HG03135 (cell line): ENCODE measurements at regions not wholly inside any gene's neighbourhood (a gene's known extent, or its start where the extent isn't known, plus 50 kb on each side); places are given as distances from the start of the nearest gene placed in this dataset.

ENCODE experiments used
- ATAC-seq: cut with Tn5 transposase; IDR thresholded peaks from one replicate; pipeline ENCODE4 v1.9.1; 2021; ENCODE audit warnings: mild to moderate bottlenecking, moderate library complexity; ENCODE audit not compliant: unreplicated experiment

- ATAC-seq = no peak
Observed at GRCh38 chr2:6557737-6558136, 308.0 kb downstream of the CMPK2 start.

DNA sequence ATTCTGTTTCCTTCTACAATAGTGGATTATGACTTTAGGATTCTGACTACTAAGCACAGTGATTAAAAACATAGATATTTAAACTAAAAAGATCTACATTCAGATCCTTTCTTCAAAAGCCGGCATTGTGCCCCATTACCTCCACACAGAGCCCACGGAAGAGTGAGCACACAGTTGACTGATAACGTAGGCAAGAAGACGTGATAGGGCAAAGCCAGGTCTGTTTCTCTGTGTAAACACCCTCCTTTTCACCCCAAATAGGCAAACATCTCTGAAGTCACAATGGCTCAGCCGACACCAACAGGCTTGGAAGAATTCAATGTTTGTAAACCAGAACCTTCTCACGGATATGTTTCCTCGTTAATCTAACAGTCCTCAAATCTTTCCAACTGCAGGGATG is 302.9 kb downstream of the CMPK2 start:
- no peak for ATAC-seq

DNA sequence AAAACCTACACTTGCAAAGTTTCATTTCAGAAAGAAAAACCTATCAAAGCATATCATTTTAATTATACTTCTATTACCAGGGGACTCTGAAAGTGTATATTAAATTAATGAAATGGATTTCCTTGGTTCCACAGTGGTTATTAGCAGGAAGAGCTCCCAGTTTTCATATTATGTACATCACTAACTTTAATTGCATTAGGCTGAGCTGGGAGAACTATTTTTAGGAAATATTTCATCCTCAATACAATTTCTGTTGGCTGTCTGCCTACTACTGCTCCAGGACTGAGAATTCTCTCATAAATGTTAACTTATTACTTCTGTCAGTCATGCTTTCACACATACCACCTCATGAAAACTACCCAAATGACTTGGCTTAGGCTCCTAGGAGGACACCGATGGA is 301.4 kb downstream of the CMPK2 start:
- ATAC-seq = no peak

GRCh38 chr2:6574121-6574520 is 291.6 kb downstream of the CMPK2 start:
- no peak for ATAC-seq

DNA sequence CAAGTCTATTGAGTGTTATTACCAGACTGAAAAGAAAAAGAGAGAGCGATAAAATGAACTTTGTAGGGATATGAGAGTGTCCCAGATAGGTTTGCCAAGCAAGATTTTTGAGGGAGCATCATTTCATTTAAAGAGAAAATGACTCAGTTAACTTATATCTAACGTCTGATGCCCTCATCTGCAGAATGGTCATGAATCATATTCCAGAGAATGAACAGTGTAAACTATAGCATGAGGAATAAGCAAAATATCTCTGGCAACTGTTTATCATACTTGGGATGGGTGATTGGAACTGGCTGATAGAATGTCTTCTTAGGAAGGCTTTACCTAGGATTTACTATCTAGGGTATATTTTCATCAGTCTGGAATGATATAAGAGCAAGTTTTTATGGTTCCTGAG is 289.4 kb downstream of the CMPK2 start:
- ATAC-seq = no peak

DNA sequence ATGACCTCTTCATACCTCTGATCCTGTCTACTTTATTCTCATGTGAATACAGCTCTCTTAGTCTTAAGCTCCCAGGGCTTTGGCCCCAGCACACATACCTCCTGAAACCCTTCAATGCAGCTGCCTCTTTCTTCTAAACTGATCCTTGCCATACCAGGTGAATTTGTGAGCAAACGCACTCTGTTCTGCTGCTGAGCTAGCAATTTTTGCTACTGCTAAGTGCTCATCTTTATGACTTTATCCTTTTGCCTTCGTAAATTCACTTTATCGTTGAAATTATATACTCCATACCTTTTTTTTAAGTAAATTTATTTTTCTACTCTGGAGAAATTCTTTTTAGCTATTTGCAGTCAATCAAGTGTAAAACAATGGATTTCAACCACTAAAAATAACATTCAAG is 287.7 kb downstream of the CMPK2 start:
- ATAC-seq = no peak

GRCh38 chr2:6578416-6578815 is 287.3 kb downstream of the CMPK2 start:
- ATAC-seq = no peak

DNA sequence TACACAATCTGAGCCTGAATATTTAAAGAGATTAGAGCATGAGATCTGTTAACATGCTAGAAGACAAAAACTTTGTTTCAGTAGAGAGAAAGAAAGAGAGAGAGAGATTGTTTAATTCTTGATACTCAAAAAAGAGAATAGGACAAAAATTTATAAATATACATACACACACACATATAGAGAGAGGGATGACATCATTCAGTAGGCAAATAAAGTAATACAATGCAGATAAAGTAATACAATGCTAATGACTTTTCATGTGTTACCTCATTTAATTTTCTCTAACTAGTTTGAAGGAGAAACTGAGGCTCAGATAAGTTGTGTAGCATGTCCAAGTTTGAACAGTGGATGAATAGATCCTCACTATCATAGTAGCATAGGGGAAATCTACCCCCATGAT is 286.4 kb downstream of the CMPK2 start:
- no peak for ATAC-seq

DNA sequence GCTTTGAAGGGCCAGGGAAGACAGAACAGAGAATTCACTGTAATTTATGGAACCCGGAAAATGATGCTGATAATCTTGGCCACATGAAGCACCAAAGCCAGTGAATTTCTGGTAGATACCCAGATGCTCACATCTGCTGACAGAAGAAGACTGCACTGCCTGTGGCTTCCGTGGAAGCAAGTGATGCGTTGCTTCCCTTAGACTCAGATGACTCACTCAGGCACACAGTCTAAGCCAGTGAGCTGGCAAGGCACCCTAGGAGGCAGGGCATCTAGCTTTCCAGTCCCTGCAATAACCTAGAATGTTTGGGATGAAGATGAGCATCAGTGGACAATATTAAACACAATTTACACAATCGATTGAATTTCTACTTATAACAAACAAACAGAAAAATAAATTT is 284.7 kb downstream of the CMPK2 start:
- ATAC-seq = no peak

DNA sequence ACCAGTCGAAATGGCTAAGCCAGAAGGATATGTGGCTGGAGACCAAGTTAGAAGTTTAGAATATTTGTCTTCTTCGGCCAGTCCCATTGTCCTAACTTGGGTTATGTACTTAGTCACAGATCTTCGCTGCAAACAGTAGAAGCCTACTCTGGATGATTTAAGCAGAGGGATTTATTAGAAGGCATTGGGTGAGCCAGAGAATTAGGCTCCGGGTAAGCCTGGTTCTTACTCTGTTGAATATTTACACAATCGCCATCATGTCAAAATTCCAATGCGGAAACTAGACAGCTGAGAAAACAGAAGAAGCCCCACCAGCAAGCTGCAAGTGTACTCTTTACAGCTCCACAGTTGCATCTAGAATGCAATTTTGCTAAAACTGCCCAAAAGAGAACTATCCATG is 276.6 kb downstream of the CMPK2 start:
- ATAC-seq = no peak

GRCh38 chr2:6590442-6590841 is 275.3 kb downstream of the CMPK2 start:
- no peak for ATAC-seq

DNA sequence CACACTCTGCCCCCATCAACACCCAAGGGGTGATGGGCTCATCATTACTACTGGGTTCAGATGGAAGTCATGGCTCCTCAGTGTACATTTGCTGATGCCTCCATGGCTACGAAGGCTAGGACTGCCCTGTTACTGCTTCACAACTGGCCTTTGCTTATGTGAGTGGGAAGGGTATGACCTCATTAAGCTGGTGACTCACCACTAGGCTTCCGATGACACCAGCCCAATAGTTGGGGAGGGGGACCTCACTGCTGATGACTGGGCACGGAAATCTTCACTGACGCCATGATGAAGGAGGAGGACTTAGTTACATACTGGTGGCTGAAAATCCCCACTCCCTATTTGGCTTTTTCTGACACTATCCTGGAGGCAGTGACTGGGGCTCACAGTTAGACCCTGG is 263.2 kb downstream of the CMPK2 start:
- ATAC-seq = no peak

- no peak for ATAC-seq
Observed at GRCh38 chr2:6605836-6606505, 259.7 kb downstream of the CMPK2 start.

GRCh38 chr2:6617794-6618193 is 247.9 kb downstream of the CMPK2 start:
- ATAC-seq = no peak

DNA sequence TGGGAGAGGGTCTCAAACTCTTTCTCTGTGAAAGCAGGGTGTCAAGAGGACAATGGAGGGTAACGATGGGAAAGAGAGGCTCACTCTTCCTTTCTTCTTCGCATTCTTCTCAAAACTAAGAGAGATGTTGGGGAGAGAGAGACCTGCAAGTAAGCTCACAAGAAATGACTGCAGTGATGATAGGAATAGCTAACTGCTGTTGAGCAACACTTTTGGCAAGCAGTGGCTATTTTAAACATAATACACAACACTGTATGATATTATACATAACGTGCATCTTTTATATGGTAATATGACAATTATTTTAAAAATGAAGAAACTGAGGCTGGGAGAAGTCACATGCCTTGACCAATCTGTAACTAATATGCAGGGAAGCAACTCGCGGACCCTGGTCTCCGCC is 247.5 kb downstream of the CMPK2 start:
- ATAC-seq = no peak

DNA sequence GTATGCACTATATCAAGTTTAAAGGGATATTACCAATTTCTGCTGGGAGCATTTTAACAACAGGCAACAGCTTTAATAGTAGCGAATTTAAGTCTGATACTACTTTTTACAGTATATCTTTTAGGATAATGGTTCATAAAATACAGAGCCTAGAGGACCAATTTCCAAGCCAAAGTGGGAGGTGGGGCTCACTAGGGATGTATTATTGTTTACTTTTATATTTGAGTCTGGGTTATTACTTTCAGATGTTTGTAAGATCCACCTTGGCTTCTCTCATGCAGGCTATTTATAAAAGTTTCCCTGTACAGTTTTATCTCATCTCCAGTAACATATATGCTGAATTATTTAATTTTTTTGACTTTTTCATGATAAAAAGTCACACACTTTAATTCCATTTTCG is 242.0 kb downstream of the CMPK2 start:
- ATAC-seq = no peak

DNA sequence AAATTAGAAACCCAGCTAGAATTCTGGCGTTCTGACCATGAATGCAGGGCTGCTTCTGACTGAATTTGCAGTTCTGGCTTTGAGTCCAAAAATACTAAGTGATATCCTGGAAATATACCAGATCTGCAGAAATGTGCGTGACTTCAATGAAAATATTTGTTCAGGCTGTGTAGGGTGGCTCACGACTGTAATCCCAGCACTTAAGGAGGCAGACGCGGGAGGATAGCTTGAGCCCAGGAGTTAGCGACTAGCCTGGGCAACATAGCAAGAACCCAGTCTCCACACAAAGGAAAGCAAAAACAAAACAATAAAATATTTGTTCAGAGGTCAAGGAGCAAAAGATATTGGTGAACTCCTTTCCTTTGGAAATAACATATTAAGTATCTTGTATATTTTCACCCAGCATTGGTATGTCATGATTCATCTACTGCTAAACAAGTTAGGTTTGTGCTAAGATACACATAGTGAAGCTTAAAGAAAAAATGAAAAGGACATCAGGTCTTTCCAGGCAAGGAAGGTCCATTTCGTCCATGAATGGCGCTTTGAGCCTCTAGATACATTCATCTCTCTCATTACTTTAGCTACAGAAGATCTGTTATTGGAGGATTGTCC is 239.2 kb downstream of the CMPK2 start:
- no peak for ATAC-seq

DNA sequence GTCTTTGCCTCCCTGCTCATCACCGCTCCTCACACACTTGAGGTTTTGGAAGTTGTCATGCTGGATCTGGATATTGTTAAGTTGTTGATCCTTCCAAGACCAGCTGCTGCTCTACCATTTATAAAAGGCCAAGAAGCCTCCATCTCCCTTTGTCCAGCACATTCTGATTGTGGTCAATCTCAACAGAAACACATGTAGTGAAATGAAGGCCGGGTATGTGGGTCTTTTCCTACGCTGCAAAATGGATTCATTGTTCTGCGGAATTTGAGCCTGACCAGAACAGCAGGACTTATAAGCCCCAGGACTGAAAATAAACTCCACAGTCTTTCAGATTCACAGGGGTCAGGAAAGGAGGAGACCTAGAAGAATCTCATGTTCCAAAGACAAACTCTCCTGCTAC is 238.4 kb downstream of the CMPK2 start:
- ATAC-seq = no peak

- no peak for ATAC-seq
Observed at GRCh38 chr2:6630209-6630608, 235.5 kb downstream of the CMPK2 start.

- no peak for ATAC-seq
Observed at GRCh38 chr2:6635296-6635695, 230.4 kb downstream of the CMPK2 start.

GRCh38 chr2:6637330-6637729 is 228.4 kb downstream of the CMPK2 start:
- no peak for ATAC-seq

DNA sequence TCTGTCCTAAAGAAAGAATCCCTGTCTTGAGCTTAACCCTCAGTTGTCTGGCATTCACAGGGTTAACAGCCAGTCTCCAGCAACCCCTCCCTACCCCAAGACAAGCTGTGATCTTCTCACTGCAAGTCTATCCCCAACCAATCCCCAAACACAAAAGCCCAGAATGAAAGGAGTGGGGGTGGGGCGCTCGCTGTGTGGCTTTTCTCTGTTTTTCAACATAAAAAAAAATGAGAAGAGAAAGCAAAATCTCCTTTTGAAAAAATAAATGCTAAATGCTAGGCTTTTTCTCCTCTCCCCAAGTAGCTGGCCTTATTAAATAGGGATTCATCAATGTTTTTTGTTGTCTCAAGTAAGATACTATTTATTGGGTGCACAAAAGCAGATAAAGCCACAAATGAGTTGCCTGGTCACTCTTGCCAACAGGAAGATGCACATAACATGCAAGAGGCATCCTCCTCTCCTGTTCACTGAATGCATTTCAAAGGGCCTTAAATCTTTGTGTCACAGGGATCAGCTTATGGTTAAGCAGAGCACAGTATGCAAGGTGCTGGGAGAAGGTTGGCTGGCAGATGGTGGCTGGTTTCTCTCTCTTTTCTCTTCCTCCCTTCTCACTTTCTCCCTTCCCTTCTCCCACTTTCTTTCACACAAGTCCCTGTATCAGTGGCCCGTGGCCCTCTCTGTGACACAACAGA is 225.6 kb downstream of the CMPK2 start:
- no peak for ATAC-seq
